ENCODE measurements at regions not wholly inside any gene's neighbourhood (a gene's known extent, or its start where the extent isn't known, plus 50 kb on each side); places are given as distances from the start of the nearest gene placed in this dataset.

DNA sequence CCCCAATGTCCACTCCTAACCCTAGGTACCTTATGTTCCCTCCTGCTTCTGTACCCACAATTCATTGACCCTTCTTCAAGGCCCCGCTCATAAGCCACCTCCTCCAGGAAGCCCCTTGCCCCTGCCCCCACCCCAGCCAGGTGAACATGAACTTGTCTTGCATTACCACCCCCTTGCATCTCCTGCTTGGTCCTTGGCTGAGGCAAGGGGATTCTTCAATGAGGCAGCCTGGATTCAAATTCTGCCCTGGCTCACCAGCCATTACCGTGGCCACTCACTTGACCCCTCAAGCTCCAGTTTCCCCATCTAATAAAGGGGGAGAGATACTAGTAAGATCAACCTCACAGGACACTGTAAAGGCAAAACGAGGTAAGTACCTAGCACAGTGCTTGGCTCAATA lies 193.1 kb downstream of the DICER1 start:
- no peaks in the 10 kb centered on the region for H3K36me3 Mint-ChIP-seq (ENCODE audit: insufficient read depth)
- no peak overlapping the region for H3K27ac Mint-ChIP-seq (ENCODE audit: low read depth)
- H3K4me1 Mint-ChIP-seq: no peaks in the 10 kb centered on the region
- DNase-seq (ENCODE audit: low spot score in 2 of 2) (no peak), ATAC-seq (replicated peaks; ENCODE audit: extremely low read depth, poor library complexity, severe bottlenecking) (no peak)
- H3K27me3 Mint-ChIP-seq: peaks cover 46% of the 10 kb centered on the region
- no peak overlapping the region for H3K4me3 Mint-ChIP-seq
- H3K9me3 Mint-ChIP-seq: no peaks in the 10 kb centered on the region

DNA sequence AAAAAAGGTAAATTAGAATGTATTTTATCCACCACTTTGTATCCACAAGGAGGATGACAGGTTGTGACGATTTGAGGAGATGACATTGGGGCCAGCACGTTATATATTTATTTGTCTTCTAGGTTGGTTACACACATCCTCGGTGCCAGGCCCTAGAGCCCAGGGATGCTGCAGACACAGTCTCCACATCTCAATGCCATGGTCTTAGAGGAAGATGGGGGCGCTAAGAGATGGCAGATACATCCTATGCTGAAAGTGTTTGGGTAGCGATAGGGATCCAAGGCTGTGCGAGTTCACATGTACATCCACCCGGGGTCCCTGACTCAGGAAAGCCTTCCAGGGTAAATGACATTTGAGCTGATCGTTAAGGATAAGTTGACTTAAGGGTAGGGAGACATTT lies 193.1 kb upstream of the GSC start:
- DNase-seq (ENCODE audit: low spot score in 2 of 2) (no peak), ATAC-seq (replicated peaks; ENCODE audit: extremely low read depth, poor library complexity, severe bottlenecking) (no peak)
- no peaks in the 10 kb centered on the region for H3K36me3 Mint-ChIP-seq (ENCODE audit: insufficient read depth)
- H3K4me3 Mint-ChIP-seq: no peak overlapping the region
- peaks cover 52% of the 10 kb centered on the region for H3K27me3 Mint-ChIP-seq
- H3K27ac Mint-ChIP-seq (ENCODE audit: low read depth): no peak overlapping the region
- no peaks in the 10 kb centered on the region for H3K4me1 Mint-ChIP-seq
- H3K9me3 Mint-ChIP-seq: no peaks in the 10 kb centered on the region

DNA sequence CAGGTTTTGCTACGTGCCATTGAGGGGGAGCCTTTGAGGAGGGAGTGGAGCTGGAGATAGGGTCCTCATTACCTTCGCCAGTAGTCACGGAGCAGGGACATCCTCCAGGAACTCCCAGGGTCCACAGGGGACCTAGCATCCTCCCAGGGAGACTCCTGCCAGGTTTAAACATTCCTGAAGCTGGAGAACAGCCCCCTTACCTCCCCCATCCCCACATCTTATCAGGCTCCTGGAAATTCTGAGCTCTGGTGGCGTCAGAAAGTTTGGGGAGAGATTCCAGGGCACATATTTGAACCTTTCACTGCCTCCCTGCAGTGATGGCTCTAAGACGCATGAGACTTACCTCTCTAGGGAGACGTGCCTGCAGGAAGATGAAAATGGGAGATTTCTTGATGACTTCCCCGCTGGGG lies 192.3 kb upstream of the GSC start:
- Mint-ChIP-seq H3K27me3 (peaks cover 45% of the 10 kb centered on the region), H3K27ac (ENCODE audit: low read depth) (no peak overlapping the region), H3K36me3 (ENCODE audit: insufficient read depth) (no peaks in the 10 kb centered on the region), H3K9me3 (no peaks in the 10 kb centered on the region), H3K4me1 (no peaks in the 10 kb centered on the region), H3K4me3 (no peak overlapping the region)
- no peak for DNase-seq (ENCODE audit: low spot score in 2 of 2)
- no peak for ATAC-seq (replicated peaks; ENCODE audit: extremely low read depth, poor library complexity, severe bottlenecking)

DNA sequence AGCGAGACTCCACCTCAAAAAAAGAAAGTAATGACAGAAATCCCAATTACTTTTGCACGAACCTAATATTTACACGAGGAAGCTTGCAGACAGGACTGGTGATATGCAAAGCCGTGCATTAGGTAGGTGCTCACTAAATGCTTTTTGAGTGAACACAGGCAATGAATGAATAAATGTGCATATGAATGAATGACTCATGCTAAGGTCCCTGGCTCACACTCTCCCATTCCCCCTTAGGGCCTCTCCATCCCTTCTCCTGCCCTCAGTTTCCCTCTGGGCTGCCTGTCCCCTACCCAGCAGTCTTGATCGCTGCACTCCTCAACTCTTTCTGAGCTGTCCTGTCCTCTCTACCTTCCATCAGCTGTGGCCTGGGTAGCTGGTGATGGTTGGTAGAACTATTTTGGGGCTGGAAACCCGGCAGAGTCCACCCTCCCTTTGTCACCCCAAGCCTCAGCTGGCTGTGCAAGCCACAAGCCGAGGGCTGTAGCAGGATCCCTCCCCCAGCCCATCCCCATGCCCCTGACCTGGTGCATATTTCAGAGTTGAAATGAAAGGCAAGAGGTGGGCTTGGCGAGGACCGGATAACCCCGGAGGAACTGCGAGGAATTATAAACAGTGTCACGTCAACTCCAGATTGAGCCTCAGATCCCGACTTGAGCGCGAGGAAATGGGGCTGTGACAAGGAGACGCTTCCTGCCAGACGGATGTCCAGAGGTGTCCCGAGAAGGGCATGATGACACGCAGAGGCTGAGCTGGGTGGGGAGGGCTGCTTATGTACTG lies 191.7 kb upstream of the GSC start:
- Mint-ChIP-seq H3K27me3 (peaks cover 47% of the 10 kb centered on the region), H3K4me3 (no peak overlapping the region), H3K36me3 (ENCODE audit: insufficient read depth) (no peaks in the 10 kb centered on the region), H3K27ac (ENCODE audit: low read depth) (no peak overlapping the region), H3K9me3 (no peaks in the 10 kb centered on the region), H3K4me1 (no peaks in the 10 kb centered on the region)
- no peak for DNase-seq (ENCODE audit: low spot score in 2 of 2)
- ATAC-seq (replicated peaks; ENCODE audit: extremely low read depth, poor library complexity, severe bottlenecking): no peak

DNA sequence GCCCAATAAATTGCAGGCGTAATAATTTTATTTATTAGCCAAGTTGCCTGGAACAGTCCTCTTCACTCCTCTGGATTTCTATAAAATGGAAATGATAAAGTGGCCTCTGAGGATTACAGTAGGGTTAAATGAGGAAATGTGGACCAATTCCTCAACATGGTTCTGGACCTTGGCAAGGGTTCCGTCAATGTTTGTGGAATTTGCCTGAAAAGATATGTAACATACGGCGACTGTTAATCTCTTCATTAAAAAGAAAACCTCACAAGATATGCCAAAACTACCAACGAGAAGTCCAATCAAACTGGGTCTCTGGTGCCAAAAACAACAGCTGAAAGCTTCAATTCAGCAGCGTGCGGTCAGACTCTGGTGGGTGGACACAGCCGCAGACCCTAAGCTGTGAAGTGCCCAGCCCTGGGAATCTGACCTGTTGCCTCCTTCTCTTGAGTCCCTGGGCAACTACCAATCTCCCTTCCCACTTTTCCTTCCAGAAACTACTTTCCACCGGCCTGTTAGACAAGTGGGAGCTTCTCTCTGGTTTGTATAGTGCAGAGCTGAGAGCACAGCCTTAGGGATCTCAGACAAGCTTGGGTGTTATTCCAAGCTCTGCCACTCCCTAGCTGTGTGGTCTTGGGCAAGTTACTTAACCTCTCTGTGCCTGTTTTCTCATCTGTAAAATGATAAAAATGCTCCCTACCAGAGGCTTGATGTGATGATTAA lies 190.5 kb upstream of the GSC start:
- H3K36me3 Mint-ChIP-seq (ENCODE audit: insufficient read depth): no peaks in the 10 kb centered on the region
- H3K4me1 Mint-ChIP-seq: no peaks in the 10 kb centered on the region
- no peaks in the 10 kb centered on the region for H3K9me3 Mint-ChIP-seq
- ATAC-seq (replicated peaks; ENCODE audit: extremely low read depth, poor library complexity, severe bottlenecking): no peak
- H3K4me3 Mint-ChIP-seq: no peak overlapping the region
- no peak overlapping the region for H3K27ac Mint-ChIP-seq (ENCODE audit: low read depth)
- peaks cover 51% of the 10 kb centered on the region for H3K27me3 Mint-ChIP-seq
- no peak for DNase-seq (ENCODE audit: low spot score in 2 of 2)

DNA sequence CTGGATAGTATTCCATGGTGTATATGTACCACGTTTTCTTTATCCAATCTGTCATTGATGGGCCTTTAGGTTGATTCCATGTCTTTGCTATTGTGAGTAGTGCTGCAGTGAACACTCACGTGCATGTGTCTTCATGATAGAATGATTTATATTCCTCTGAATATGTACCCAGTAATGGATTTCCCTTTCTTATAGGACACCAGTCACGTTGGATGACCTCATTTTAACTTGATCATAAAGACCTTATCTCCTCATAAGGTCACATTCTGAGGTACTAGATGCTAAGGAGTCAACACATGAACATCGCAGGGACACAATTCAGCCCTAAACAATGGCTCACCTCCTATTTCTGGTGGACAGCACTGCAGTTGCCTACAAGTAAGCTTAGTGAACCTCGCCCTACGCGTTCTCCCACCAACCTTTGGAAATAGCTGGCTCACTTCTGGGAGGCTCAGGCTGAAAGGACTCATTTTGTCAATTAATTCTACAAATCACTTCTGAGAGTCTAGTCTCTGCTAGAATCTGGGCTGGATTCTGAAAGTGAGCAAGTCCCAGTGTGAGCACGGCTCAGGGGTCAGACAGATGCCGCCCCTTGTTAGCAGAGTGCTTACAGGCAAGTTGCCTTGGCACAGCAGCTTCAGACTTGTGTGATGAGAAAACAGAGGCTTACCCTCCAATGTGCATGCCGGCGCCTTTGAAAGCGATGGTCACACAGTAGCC lies 183.8 kb upstream of the GSC start:
- ATAC-seq (replicated peaks; ENCODE audit: extremely low read depth, poor library complexity, severe bottlenecking) (no peak), DNase-seq (ENCODE audit: low spot score in 2 of 2) (no peak)
- Mint-ChIP-seq H3K4me3 (no peak overlapping the region), H3K27me3 (peaks cover 31% of the 10 kb centered on the region), H3K27ac (ENCODE audit: low read depth) (no peak overlapping the region), H3K4me1 (no peaks in the 10 kb centered on the region), H3K9me3 (no peaks in the 10 kb centered on the region), H3K36me3 (ENCODE audit: insufficient read depth) (no peaks in the 10 kb centered on the region)

DNA sequence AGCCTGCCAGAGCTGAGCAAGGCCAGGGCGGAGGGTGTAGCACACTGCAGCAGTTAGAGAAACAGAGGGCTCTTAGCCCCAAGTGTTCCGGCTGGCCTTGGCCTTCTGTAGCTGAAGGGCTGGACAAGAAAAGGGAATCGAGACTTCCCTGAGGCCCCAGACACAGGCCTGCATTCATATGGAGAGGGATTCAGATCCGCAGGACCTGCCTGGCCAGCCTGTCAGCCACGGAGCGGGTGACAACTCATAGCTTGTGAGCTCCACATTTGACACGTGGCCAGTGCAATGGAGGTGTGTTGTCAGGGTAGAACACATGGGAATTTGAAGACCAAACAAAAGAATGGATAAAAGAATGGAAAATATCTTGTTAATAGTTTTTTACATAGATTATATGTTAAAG lies 182.2 kb upstream of the GSC start:
- DNase-seq (ENCODE audit: low spot score in 2 of 2): no peak
- H3K27ac Mint-ChIP-seq (ENCODE audit: low read depth): no peak overlapping the region
- H3K4me3 Mint-ChIP-seq: no peak overlapping the region
- H3K4me1 Mint-ChIP-seq: no peaks in the 10 kb centered on the region
- no peaks in the 10 kb centered on the region for H3K36me3 Mint-ChIP-seq (ENCODE audit: insufficient read depth)
- no peaks in the 10 kb centered on the region for H3K9me3 Mint-ChIP-seq
- H3K27me3 Mint-ChIP-seq: peaks cover 21% of the 10 kb centered on the region
- no peak for ATAC-seq (replicated peaks; ENCODE audit: extremely low read depth, poor library complexity, severe bottlenecking)

DNA sequence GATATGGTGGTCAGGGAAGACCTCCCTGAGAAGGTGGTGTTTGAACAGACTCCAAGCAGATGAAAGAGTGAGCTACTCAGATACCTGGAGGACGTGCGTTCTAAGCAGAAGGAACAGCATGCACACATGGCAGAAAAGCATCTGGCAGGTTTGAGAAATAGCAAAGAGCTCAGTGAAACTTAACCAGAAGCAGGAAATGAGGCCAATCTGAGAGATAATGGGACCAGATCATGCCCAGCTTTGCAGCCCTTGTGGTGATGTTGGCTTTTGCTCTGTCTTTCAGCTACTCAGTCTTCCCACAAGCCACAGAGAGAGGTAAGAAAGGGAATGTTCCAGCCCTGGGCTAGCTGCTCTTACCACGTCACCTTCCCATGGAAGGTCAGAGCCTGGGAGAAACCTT lies 176.3 kb upstream of the GSC start:
- no peaks in the 10 kb centered on the region for H3K9me3 Mint-ChIP-seq
- no peaks in the 10 kb centered on the region for H3K27me3 Mint-ChIP-seq
- H3K4me1 Mint-ChIP-seq: peaks cover 11% of the 10 kb centered on the region
- ATAC-seq (replicated peaks; ENCODE audit: extremely low read depth, poor library complexity, severe bottlenecking) (peak; percentile 66), DNase-seq (ENCODE audit: low spot score in 2 of 2) (peak in 1 of 2 donors; percentile 26)
- H3K4me3 Mint-ChIP-seq: peak overlapping the region; percentile 37
- no peaks in the 10 kb centered on the region for H3K36me3 Mint-ChIP-seq (ENCODE audit: insufficient read depth)
- peak overlapping the region; percentile 76 for H3K27ac Mint-ChIP-seq (ENCODE audit: low read depth)

DNA sequence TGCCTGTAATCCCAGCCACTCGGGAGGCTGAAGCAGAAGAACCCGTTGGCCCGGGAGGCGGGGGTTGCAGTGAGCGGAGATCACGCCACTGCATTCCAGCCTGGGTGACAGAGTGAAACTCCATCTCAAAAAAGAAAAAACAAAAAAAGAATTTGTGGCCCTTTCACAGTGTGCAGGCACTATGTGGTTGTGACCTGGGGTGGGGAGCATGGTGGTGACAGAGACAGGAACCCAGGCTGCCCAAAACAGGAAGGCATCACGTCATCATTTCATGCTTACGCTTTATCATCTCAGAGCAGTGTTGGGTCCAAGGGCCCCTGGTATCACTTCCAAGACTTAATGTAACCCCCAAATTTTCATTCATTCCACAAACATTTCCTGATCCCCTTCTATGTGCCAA lies 175.7 kb upstream of the GSC start:
- no peaks in the 10 kb centered on the region for H3K36me3 Mint-ChIP-seq (ENCODE audit: insufficient read depth)
- H3K27ac Mint-ChIP-seq (ENCODE audit: low read depth): peak overlapping the region; percentile 76
- H3K27me3 Mint-ChIP-seq: no peaks in the 10 kb centered on the region
- DNase-seq (ENCODE audit: low spot score in 2 of 2): peak in 1 of 2 donors; percentile 55
- peaks cover 11% of the 10 kb centered on the region for H3K4me1 Mint-ChIP-seq
- H3K9me3 Mint-ChIP-seq: no peaks in the 10 kb centered on the region
- peak; percentile 96 for ATAC-seq (replicated peaks; ENCODE audit: extremely low read depth, poor library complexity, severe bottlenecking)
- H3K4me3 Mint-ChIP-seq: peak overlapping the region; percentile 37

DNA sequence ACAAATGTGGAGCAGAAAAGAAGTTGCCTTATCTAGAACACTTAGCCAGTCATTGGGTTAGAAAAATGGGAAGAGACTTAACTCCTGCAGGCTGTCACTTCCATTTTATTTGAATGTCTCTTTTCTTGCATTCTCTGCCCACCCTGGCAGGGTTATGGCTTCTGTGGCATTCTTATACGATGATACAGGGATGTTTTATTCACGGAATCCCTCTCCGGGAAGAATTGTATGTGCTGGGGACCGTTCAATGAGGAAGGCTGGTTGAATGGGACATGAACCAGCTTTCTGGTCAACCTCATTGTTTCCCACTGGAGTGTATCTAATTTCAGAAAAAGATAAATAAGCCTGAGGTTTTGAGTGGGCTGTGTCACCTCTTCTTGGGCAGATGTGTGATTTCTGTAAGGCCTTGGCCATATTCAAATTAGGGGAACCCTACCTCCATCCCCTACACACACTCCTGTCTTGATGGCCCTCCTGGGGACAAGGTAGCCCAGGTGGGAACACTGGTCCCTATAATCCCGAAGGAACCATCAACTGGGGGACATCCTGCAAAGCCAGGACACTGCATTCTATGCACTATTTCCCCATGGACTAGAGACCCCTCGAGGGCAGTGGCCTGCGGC lies 174.8 kb upstream of the GSC start:
- no peaks in the 10 kb centered on the region for H3K27me3 Mint-ChIP-seq
- peaks cover 11% of the 10 kb centered on the region for H3K4me1 Mint-ChIP-seq
- ATAC-seq (replicated peaks; ENCODE audit: extremely low read depth, poor library complexity, severe bottlenecking) (no peak), DNase-seq (ENCODE audit: low spot score in 2 of 2) (no peak)
- no peak overlapping the region for H3K4me3 Mint-ChIP-seq
- H3K36me3 Mint-ChIP-seq (ENCODE audit: insufficient read depth): no peaks in the 10 kb centered on the region
- H3K27ac Mint-ChIP-seq (ENCODE audit: low read depth): no peak overlapping the region
- no peaks in the 10 kb centered on the region for H3K9me3 Mint-ChIP-seq

DNA sequence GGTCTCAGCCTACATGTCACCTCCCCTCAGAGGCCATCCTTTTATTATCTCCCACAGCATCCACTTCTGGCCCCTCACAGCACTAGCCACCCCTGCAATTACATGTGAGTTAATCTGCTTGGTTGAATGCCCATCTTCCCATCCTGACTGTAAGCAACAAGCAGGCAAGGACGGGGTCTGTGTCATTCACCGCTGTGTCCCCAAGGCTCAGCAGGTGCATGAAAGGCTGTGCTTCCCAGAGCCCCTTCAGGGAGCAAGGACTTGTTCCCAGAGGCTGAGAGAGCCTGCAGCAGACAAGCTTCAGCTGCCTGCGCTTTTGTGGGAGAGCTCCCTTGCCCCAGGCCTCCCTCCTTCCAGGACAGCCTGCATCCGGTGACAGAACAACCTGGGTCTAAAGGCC lies 172.7 kb upstream of the GSC start:
- Mint-ChIP-seq H3K4me3 (no peak overlapping the region), H3K36me3 (ENCODE audit: insufficient read depth) (no peaks in the 10 kb centered on the region), H3K27ac (ENCODE audit: low read depth) (no peak overlapping the region), H3K9me3 (no peaks in the 10 kb centered on the region), H3K27me3 (no peaks in the 10 kb centered on the region), H3K4me1 (peaks cover 11% of the 10 kb centered on the region)
- DNase-seq (ENCODE audit: low spot score in 2 of 2) (no peak), ATAC-seq (replicated peaks; ENCODE audit: extremely low read depth, poor library complexity, severe bottlenecking) (no peak)

DNA sequence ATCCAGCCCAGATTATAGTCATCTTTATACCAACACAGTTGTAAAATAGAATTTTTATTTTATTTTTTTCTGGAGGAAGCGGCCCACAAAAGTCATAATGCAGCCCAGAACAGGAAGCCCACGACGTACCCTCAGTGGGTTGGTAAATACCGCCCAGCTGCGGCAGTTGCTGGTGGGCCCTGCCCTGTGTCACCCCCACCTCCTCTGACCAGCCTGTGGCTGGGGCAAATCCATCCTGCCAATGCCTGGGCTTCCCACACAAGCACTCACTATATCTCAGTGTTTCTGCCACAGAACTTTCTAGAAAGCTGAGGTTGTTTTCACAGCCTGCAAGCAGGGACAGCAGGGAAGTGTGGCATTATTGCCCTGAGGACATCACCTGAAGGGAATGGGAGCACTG lies 171.4 kb upstream of the GSC start:
- Mint-ChIP-seq H3K27ac (ENCODE audit: low read depth) (no peak overlapping the region), H3K4me1 (peaks cover 7% of the 10 kb centered on the region), H3K36me3 (ENCODE audit: insufficient read depth) (no peaks in the 10 kb centered on the region), H3K4me3 (no peak overlapping the region), H3K9me3 (no peaks in the 10 kb centered on the region), H3K27me3 (no peaks in the 10 kb centered on the region)
- DNase-seq (ENCODE audit: low spot score in 2 of 2) (no peak), ATAC-seq (replicated peaks; ENCODE audit: extremely low read depth, poor library complexity, severe bottlenecking) (no peak)
